ENCODE measurements at regions not wholly inside any gene's neighbourhood (a gene's known extent, or its start where the extent isn't known, plus 50 kb on each side); places are given as distances from the start of the nearest gene placed in this dataset.
A peak's percentile ranks its signal among the peaks of the same experiment; 100 is the strongest.

GRCh38 chr1:234922987-234923386, 205.7 kb downstream of the TOMM20 start:
- WGBS, 2 donors = 98 to 100% methylated on average over 6 of the region's 6 CpGs
- TF ChIP-seq POLR2A (IDR thresholded peaks at IDR 0.05) (no peak), CTCF (IDR thresholded peaks at IDR 0.05) (no peak)
- H3K4me3 ChIP-seq (ENCODE audit: low read depth, poor library complexity, severe bottlenecking) = no peak overlapping the region
- intact Hi-C loops (cut with DNase I; ENCODE audit: low total_unique reads) = no loop called here
- DNase-seq (ENCODE audit: low spot score in 2 of 2) = peak in 1 of 2 donors; percentile 79

- TF ChIP-seq CTCF (IDR thresholded peaks at IDR 0.05) (no peak), POLR2A (IDR thresholded peaks at IDR 0.05) (no peak)
- H3K4me3 ChIP-seq (ENCODE audit: low read depth, poor library complexity, severe bottlenecking) = no peak overlapping the region
- 65 to 72% methylated on average over 14 of the region's 14 CpGs for WGBS, 2 donors
- intact Hi-C loops (cut with DNase I; ENCODE audit: low total_unique reads) = no loop called here
- DNase-seq (ENCODE audit: low spot score in 2 of 2) = peak in 1 of 2 donors; percentile 88
These were observed 207.2 kb downstream of the TOMM20 start for GRCh38 chr1:234921266-234922062.

DNA sequence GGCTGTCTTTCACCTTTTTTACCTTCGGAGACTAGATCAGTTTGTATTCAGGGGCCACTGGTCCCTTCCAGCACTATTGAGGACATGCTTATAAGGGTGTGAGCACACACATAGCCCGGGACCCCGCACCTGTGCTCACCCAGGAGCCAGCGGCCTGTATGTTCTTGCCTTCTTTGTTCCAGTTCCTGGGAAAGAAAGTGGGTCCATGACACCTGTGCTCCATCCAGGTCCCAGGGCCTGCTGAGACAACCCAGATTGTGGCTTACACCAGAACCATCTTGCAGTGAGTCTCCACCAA, 207.8 kb downstream of the TOMM20 start:
- DNase-seq (ENCODE audit: low spot score in 2 of 2) = no peak
- intact Hi-C loops (cut with DNase I; ENCODE audit: low total_unique reads) = no loop called here
- no peak overlapping the region for H3K4me3 ChIP-seq (ENCODE audit: low read depth, poor library complexity, severe bottlenecking)
- TF ChIP-seq POLR2A (IDR thresholded peaks at IDR 0.05) (no peak), CTCF (IDR thresholded peaks at IDR 0.05) (no peak)
- WGBS, 2 donors = 71 to 76% methylated on average over 4 of the region's 4 CpGs

DNA sequence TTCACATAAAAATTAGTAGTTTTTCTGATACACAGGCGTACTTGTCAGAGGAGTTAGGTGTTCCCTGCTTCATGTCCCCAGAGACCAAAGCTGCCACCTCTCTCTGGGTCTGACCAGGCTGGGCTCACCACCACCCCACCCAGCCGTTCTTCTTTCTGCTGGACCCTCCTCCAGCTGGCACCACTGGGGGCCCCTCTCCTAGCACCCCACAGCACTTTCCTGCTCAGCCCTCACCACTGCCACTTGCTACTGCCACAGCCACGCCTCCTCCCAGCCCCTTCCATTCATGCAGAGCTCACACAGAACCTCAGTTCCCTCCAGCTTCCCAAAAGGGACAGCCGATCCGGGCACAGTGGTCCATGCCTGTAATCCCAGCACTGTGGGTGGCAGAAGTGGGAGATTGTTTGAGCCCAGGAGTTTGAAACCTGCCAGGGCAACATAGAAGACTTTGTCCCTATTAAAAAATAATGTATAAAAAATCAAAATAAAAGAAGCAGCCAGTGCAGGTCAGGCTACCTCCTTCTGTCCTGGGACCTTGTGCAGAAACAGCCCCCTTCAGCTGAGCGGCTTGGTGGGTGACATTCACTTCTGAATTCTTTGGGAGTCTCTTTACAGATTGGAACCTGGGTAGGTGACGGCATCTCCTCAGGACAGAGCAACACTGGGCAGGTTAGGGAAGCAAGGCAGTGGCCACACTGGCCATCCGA, 208.3 kb downstream of the TOMM20 start:
- no peak overlapping the region for H3K4me3 ChIP-seq (ENCODE audit: low read depth, poor library complexity, severe bottlenecking)
- intact Hi-C loops (cut with DNase I; ENCODE audit: low total_unique reads) = no loop called here
- TF ChIP-seq POLR2A (IDR thresholded peaks at IDR 0.05) (no peak), CTCF (IDR thresholded peaks at IDR 0.05) (no peak)
- DNase-seq (ENCODE audit: low spot score in 2 of 2) = peak in 1 of 2 donors; percentile 76
- WGBS, 2 donors = 88 to 90% methylated on average over 8 of the region's 8 CpGs

- WGBS, 2 donors = 53 to 57% methylated on average over 13 to 15 of the region's 15 CpGs
- H3K4me3 ChIP-seq (ENCODE audit: low read depth, poor library complexity, severe bottlenecking) = no peak overlapping the region
- intact Hi-C loops (cut with DNase I; ENCODE audit: low total_unique reads) = no loop called here
- DNase-seq (ENCODE audit: low spot score in 2 of 2) = peak in 1 of 2 donors; percentile 92
- TF ChIP-seq POLR2A (IDR thresholded peaks at IDR 0.05) (no peak), CTCF (IDR thresholded peaks at IDR 0.05) (no peak)
These were observed 209.5 kb downstream of the TOMM20 start for GRCh38 chr1:234918961-234919761.
